ENCODE measurements at regions not wholly inside any gene's neighbourhood (a gene's known extent, or its start where the extent isn't known, plus 50 kb on each side); places are given as distances from the start of the nearest gene placed in this dataset.

GRCh38 chr20:18921291-18921690, 107.7 kb downstream of the SCP2D1 start:
- no peak for TF ChIP-seq GABPA (IDR thresholded peaks at IDR 0.05; ENCODE audit: low read depth)
- no peak for DNase-seq (ENCODE audit: low read depth in 1 of 2, low spot score in 1 of 2)
- no peaks in the 10 kb centered on the region for H3K27me3 ChIP-seq (ENCODE audit: insufficient read depth, poor library complexity, severe bottlenecking)
- no peak overlapping the region for H3K4me3 ChIP-seq (replicated peaks; ENCODE audit: insufficient read depth, low read length)
- H3K27ac ChIP-seq (replicated peaks): no peak overlapping the region

GRCh38 chr20:18922251-18922650, 108.7 kb downstream of the SCP2D1 start:
- no peak for DNase-seq (ENCODE audit: low read depth in 1 of 2, low spot score in 1 of 2)
- no peak overlapping the region for H3K27ac ChIP-seq (replicated peaks)
- TF ChIP-seq SPI1 (IDR thresholded peaks at IDR 0.05; ENCODE audit: borderline replicate concordance, low read depth) (no peak), GABPA (IDR thresholded peaks at IDR 0.05; ENCODE audit: low read depth) (no peak), POLR2AphosphoS5 (IDR thresholded peaks at IDR 0.05; ENCODE audit: low read depth) (no peak)
- TF ChIP-seq, protein P1, sequence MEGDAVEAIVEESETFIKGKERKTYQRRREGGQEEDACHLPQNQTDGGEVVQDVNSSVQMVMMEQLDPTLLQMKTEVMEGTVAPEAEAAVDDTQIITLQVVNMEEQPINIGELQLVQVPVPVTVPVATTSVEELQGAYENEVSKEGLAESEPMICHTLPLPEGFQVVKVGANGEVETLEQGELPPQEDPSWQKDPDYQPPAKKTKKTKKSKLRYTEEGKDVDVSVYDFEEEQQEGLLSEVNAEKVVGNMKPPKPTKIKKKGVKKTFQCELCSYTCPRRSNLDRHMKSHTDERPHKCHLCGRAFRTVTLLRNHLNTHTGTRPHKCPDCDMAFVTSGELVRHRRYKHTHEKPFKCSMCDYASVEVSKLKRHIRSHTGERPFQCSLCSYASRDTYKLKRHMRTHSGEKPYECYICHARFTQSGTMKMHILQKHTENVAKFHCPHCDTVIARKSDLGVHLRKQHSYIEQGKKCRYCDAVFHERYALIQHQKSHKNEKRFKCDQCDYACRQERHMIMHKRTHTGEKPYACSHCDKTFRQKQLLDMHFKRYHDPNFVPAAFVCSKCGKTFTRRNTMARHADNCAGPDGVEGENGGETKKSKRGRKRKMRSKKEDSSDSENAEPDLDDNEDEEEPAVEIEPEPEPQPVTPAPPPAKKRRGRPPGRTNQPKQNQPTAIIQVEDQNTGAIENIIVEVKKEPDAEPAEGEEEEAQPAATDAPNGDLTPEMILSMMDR (IDR thresholded peaks at IDR 0.05; ENCODE audit: insufficient read depth, low read length): no peak
- TF ChIP-seq, protein P2, sequence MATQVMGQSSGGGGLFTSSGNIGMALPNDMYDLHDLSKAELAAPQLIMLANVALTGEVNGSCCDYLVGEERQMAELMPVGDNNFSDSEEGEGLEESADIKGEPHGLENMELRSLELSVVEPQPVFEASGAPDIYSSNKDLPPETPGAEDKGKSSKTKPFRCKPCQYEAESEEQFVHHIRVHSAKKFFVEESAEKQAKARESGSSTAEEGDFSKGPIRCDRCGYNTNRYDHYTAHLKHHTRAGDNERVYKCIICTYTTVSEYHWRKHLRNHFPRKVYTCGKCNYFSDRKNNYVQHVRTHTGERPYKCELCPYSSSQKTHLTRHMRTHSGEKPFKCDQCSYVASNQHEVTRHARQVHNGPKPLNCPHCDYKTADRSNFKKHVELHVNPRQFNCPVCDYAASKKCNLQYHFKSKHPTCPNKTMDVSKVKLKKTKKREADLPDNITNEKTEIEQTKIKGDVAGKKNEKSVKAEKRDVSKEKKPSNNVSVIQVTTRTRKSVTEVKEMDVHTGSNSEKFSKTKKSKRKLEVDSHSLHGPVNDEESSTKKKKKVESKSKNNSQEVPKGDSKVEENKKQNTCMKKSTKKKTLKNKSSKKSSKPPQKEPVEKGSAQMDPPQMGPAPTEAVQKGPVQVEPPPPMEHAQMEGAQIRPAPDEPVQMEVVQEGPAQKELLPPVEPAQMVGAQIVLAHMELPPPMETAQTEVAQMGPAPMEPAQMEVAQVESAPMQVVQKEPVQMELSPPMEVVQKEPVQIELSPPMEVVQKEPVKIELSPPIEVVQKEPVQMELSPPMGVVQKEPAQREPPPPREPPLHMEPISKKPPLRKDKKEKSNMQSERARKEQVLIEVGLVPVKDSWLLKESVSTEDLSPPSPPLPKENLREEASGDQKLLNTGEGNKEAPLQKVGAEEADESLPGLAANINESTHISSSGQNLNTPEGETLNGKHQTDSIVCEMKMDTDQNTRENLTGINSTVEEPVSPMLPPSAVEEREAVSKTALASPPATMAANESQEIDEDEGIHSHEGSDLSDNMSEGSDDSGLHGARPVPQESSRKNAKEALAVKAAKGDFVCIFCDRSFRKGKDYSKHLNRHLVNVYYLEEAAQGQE (IDR thresholded peaks at IDR 0.05; ENCODE audit: insufficient replicate concordance, low read depth): no peak
- no peak overlapping the region for H3K4me3 ChIP-seq (replicated peaks; ENCODE audit: insufficient read depth, low read length)
- H3K27me3 ChIP-seq (ENCODE audit: insufficient read depth, poor library complexity, severe bottlenecking): no peaks in the 10 kb centered on the region

GRCh38 chr20:18922898-18923297, 109.3 kb downstream of the SCP2D1 start:
- TF ChIP-seq, protein P2 (IDR thresholded peaks at IDR 0.05; ENCODE audit: insufficient replicate concordance, low read depth): no peak
- TF ChIP-seq SPI1 (IDR thresholded peaks at IDR 0.05; ENCODE audit: borderline replicate concordance, low read depth) (no peak), GABPA (IDR thresholded peaks at IDR 0.05; ENCODE audit: low read depth) (no peak), POLR2AphosphoS5 (IDR thresholded peaks at IDR 0.05; ENCODE audit: low read depth) (no peak)
- TF ChIP-seq, protein P1 (IDR thresholded peaks at IDR 0.05; ENCODE audit: insufficient read depth, low read length): no peak
- no peak for DNase-seq (ENCODE audit: low read depth in 1 of 2, low spot score in 1 of 2)
- Histone ChIP-seq H3K27ac (replicated peaks) (no peak overlapping the region), H3K4me3 (replicated peaks; ENCODE audit: insufficient read depth, low read length) (no peak overlapping the region), H3K27me3 (ENCODE audit: insufficient read depth, poor library complexity, severe bottlenecking) (no peaks in the 10 kb centered on the region)

GRCh38 chr20:18926965-18927364, 113.4 kb downstream of the SCP2D1 start:
- DNase-seq (ENCODE audit: low read depth in 1 of 2, low spot score in 1 of 2): no peak
- Histone ChIP-seq H3K4me3 (replicated peaks; ENCODE audit: insufficient read depth, low read length) (no peak overlapping the region), H3K27me3 (ENCODE audit: insufficient read depth, poor library complexity, severe bottlenecking) (no peaks in the 10 kb centered on the region), H3K27ac (replicated peaks) (no peak overlapping the region)
- no peak for TF ChIP-seq SPI1 (IDR thresholded peaks at IDR 0.05; ENCODE audit: borderline replicate concordance, low read depth)
- TF ChIP-seq, protein P2 (IDR thresholded peaks at IDR 0.05; ENCODE audit: insufficient replicate concordance, low read depth): no peak
- TF ChIP-seq, protein P1 (IDR thresholded peaks at IDR 0.05; ENCODE audit: insufficient read depth, low read length): no peak
- TF ChIP-seq POLR2AphosphoS5 (IDR thresholded peaks at IDR 0.05; ENCODE audit: low read depth): no peak
- no peak for TF ChIP-seq GABPA (IDR thresholded peaks at IDR 0.05; ENCODE audit: low read depth)

Data from HL-60 (cell line).